Thymus (tissue), 11 donors: ENCODE measurements at regions not wholly inside any gene's neighbourhood (a gene's known extent, or its start where the extent isn't known, plus 50 kb on each side); places are given as distances from the start of the nearest gene placed in this dataset.

ENCODE experiments used
- DNase-seq, 9 donors: peaks; one replicate each; pipeline ENCODE4 v3.0.0-alpha.2; 2013; ENCODE audit warnings: low spot score in 9 of 9, low read depth in 6 of 9, missing footprints in 1 of 9
- H3K27ac ChIP-seq, 2 donors: one replicate each; pipeline ENCODE4 v1.5.1; 2013; ENCODE audit warnings: control low read depth in 1 of 2, low read depth in 1 of 2, low read length in 1 of 2, mild to moderate bottlenecking in 1 of 2, moderate library complexity in 1 of 2
- H3K27me3 ChIP-seq, 2 donors: one replicate each; pipeline ENCODE4 v1.5.1; 2013; ENCODE audit warnings: low read length in 1 of 2; ENCODE audit not compliant: control insufficient read depth in 2 of 2, insufficient read depth in 1 of 2
- H3K36me3 ChIP-seq, 2 donors: one replicate each; pipeline ENCODE4 v1.5.1; 2013; ENCODE audit warnings: low read length in 1 of 2, mild to moderate bottlenecking in 1 of 2, moderate library complexity in 1 of 2; ENCODE audit not compliant: control insufficient read depth in 2 of 2, insufficient read depth in 2 of 2
- H3K4me1 ChIP-seq, 2 donors: one replicate each; pipeline ENCODE4 v1.5.1; 2013; ENCODE audit warnings: low read length in 2 of 2; ENCODE audit not compliant: control insufficient read depth in 2 of 2, insufficient read depth in 2 of 2
- H3K4me3 ChIP-seq, 2 donors: one replicate each; pipeline ENCODE4 v1.5.1; 2013; ENCODE audit warnings: low read length in 2 of 2, control low read depth in 1 of 2, mild to moderate bottlenecking in 1 of 2
- H3K9me3 ChIP-seq, 2 donors: one replicate each; pipeline ENCODE4 v1.5.1; 2013; ENCODE audit warnings: low read length in 1 of 2, mild to moderate bottlenecking in 1 of 2; ENCODE audit not compliant: control insufficient read depth in 2 of 2, insufficient read depth in 1 of 2
- WGBS: extraction: QIAGEN DNeasy Blood & Tissue Kit; methylation state at CpG from one replicate; pipeline ENCODE4 v1.1.7; 2013; 5-methylcytosine and 5-hydroxymethylcytosine counted together
- donor health status: healthy.

DNA sequence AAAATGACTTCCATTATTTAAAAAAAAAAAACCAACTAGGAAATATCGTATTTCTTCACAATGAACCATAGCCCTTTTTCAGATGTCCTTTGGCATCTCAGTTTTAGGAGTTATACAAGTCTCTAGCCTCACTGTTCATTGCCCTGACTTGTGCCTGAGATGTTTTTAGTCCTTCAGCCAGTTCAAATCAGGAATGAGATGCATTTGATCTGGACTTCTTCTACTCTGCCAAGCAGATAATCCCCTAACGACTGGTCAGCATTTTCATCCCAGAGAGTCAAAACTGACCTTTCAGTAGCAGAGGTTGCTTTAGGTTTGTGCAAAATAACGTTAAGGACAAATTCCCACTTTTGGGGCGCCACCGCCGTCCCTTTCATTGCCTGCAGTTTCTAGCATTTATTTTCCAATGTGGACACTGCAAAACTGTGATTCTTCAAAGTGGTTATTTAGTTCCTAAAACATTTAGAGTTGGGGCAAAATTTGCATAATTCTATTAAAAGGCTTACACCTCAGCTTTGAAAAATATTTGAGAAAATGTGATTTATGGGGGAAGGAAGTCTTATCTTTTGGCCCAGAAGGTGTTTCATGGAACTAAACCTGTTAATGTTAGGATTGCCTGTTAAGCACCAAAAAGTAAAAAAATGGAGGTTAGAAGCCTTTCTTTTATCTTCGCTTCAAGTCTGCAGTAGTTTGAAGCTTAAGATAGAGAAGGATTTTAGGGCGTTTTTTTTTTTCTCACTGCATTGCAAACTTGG lies 152.0 kb upstream of the SGK1 start:
- Histone ChIP-seq H3K9me3 (no peaks in the 10 kb centered on the region), H3K27ac (no peak overlapping the region), H3K36me3 (no peaks in the 10 kb centered on the region), H3K4me3 (no peak overlapping the region), H3K27me3 (no peaks in the 10 kb centered on the region), H3K4me1 (no peaks in the 10 kb centered on the region)
- DNase-seq: no peak
- 73% methylated on average over 8 of the region's 8 CpGs for WGBS

DNA sequence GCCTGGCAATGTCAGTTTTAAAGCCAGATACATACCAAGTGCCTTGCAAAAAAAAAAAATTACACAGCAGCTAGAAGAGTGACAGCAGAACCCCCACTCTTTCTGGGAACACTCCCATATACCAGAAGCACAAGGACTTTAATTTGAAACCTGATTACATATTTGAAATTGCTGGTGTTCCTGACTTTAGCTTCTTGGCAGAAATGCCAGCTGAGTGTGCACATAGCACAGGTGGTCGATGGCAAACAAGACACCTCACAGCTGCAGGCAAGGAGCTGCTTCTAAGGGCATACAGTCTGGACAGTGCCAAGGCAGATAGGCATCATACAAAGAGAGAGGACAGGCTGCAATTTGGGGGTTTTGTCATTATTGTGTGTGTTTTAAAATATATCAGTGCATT lies 150.7 kb upstream of the SGK1 start:
- Histone ChIP-seq H3K9me3 (no peaks in the 10 kb centered on the region), H3K27ac (no peak overlapping the region), H3K4me3 (no peak overlapping the region), H3K36me3 (no peaks in the 10 kb centered on the region), H3K27me3 (no peaks in the 10 kb centered on the region), H3K4me1 (no peaks in the 10 kb centered on the region)
- no peak for DNase-seq
- 87% methylated on average over 1 of the region's 1 CpG for WGBS

DNA sequence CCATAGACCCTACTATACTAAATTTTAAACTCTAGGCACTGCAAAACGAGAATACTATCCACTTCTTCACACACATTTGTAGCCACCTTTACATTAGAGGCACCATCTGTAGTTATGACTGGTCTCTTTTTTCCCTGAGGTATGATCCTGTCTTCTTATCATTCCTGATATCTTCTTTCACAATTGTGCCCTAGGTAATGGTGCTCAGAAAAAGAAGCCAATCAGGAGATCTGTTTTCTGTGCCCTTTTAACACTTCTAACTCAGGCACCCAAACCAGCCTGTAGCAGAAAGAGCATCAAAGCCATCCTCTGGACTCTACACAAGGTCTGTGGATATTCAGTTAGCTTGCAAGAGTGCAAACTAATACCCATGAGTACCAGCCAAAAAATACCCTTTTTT lies 149.7 kb upstream of the SGK1 start:
- Histone ChIP-seq H3K9me3 (no peaks in the 10 kb centered on the region), H3K36me3 (no peaks in the 10 kb centered on the region), H3K4me1 (no peaks in the 10 kb centered on the region), H3K4me3 (no peak overlapping the region), H3K27ac (no peak overlapping the region), H3K27me3 (no peaks in the 10 kb centered on the region)
- 98% methylated on average over 1 of the region's 1 CpG for WGBS
- DNase-seq: no peak

DNA sequence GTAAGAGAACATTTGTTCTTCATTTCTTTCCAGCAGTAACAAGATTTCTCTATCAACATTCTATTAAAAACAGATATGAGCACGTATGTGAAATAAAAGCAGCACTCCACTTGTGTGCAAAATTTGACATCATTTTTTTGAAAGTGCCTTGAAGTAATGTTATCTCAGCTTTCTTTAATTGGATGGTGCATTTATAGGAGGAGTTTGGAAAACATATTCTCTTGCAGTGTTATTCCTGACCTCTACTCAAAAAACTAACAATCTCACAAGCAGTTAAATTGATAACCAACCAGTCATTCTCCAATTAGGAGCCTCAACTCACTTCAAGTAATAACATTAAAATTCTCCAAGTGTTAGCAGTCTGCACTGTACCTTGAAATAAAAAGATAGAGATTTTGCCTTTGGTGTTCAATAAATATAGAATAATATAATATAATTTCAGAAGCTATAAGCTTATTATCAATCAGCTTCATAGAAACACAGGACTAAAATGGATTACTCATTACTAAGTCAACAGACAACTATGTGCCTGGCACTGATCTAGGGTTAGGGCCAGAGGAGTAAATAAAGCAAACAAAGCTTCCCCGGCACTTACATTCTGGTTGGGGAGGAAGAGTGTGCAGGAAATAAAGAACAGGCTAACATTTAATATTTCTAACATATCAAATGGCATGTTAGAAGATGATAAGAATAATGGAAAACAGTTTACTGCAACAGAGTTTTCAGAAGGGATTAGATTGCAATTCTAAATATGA lies 149.0 kb upstream of the SGK1 start:
- Histone ChIP-seq H3K27ac (no peak overlapping the region), H3K4me1 (no peaks in the 10 kb centered on the region), H3K36me3 (no peaks in the 10 kb centered on the region), H3K4me3 (no peak overlapping the region), H3K9me3 (no peaks in the 10 kb centered on the region), H3K27me3 (no peaks in the 10 kb centered on the region)
- 96% methylated on average over 2 of the region's 2 CpGs for WGBS
- DNase-seq: no peak

DNA sequence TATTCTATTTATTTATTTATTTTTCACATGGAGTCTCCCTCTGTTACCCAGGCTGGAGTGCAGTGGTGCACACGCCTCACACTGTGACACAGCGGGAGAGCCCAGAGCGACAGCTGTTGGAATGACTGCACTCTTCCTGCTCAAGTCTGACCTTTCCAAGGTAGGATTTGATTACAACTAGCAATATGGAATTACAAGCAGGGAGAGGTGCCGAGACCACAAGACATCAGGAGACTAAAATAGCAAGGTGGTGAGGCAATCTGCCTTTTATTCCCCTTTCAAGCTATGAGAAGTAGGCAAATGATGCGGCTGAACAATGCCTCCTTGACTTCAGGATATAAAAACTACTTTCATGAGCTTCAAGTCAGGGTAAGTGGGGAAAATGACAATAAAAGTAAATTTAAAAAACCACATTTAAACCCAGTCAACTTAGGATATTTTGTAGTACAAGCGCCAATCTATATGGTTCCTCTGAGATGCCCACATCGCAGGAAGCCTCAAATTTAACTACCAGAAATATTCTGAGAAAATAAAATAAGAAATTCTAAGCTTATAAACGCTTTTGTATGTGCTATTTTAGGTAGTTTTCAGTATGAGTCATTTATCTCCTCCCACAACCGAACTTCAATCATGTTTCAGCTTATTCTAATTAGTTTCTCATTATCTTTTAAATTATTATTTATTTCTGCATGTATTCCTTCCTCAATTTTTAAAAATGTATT lies 146.9 kb upstream of the SGK1 start:
- Histone ChIP-seq H3K9me3 (no peaks in the 10 kb centered on the region), H3K4me1 (no peaks in the 10 kb centered on the region), H3K36me3 (no peaks in the 10 kb centered on the region), H3K4me3 (no peak overlapping the region), H3K27me3 (no peaks in the 10 kb centered on the region), H3K27ac (no peak overlapping the region)
- WGBS: 94% methylated on average over 9 of the region's 9 CpGs
- DNase-seq: no peak

DNA sequence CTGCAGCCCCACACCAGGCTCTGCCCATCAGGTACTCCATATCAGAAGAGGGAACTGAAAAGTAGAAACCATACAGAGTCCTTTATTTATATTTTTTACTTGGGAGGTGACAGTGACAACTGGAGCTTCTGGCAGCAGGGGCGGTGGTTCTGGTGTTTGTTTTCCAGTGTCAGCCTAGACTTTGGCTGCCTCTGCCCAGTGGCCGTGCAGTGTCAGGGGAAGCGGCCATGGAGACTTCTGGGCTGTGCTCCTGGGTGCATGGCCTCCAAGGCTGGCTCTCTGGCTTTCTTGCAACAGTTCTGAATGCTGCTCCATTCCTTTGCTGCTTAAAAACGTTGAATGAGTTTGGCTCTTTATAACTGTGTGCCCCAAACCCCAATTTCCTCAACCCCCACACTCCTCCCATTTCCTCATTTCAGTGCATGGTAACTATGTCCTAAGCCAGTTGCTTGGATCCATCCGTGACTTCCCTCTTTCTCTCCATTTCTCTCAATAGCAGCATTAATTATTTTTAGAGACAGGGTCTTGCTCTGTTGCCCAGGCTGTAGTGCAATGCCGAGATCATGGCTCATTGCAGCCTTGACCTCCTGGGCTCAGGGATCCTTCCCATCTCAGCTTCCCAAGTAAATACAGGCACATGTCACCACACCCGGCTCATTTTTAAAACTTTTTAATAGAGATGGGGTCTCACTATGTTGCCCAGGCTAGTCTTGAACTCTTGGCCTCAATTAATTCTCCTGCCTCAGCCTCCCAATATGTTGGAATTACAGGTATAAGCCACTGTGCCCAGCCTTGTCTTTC lies 141.1 kb upstream of the SGK1 start:
- Histone ChIP-seq H3K36me3 (no peaks in the 10 kb centered on the region), H3K4me3 (no peak overlapping the region), H3K27ac (no peak overlapping the region), H3K9me3 (no peaks in the 10 kb centered on the region), H3K4me1 (no peaks in the 10 kb centered on the region), H3K27me3 (no peaks in the 10 kb centered on the region)
- DNase-seq: no peak
- WGBS: 80% methylated on average over 7 of the region's 7 CpGs

DNA sequence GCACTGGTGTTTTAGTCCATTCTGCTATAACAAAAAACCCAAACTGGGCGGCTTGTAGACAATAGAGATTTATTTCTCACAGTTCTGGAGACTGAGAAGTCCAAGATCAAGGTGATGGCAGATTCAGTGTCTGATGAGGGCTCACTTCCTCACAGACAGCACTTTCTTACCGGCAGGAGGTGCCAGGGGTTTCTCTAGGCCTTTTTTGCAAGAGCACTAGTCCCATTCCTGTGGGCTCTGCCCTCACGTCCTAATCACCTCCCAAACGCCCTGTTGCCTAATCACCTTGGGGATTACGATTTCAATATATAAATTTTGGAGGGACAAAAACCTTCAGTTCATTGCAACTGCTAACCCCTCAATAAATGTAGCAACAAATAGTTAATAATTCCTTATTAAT lies 140.0 kb upstream of the SGK1 start:
- H3K36me3 ChIP-seq: no peaks in the 10 kb centered on the region
- H3K4me1 ChIP-seq: no peaks in the 10 kb centered on the region
- 97% methylated on average over 5 of the region's 5 CpGs for WGBS
- H3K9me3 ChIP-seq: no peaks in the 10 kb centered on the region
- no peak for DNase-seq
- H3K27me3 ChIP-seq: no peaks in the 10 kb centered on the region
- no peak overlapping the region for H3K4me3 ChIP-seq
- H3K27ac ChIP-seq: no peak overlapping the region

DNA sequence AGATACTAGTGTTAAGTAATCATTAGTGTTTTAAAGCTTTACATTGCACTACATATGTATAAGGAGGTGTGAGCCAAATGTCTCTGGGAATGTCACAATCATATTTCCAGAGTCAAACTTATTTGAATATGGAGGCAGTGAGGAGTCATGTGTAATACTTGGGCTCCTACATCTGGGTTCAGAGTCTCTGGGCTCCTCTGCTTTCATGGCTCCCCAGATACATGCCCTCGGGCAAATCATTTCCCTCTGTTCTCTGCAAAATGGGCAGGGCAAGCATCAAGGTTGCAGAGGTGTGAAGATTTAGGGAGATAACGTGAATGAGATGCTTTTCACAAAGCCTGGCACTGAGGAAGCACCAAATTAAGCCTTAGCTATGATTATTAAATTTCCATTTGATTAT lies 138.3 kb upstream of the SGK1 start:
- WGBS: 96% methylated on average over 2 of the region's 2 CpGs
- Histone ChIP-seq H3K27me3 (no peaks in the 10 kb centered on the region), H3K4me3 (no peak overlapping the region), H3K27ac (no peak overlapping the region), H3K36me3 (no peaks in the 10 kb centered on the region), H3K9me3 (no peaks in the 10 kb centered on the region), H3K4me1 (no peaks in the 10 kb centered on the region)
- DNase-seq: no peak
